Breast epithelium (tissue), 3 donors: ENCODE measurements at regions not wholly inside any gene's neighbourhood (a gene's known extent, or its start where the extent isn't known, plus 50 kb on each side); places are given as distances from the start of the nearest gene placed in this dataset.

Source experiments
- CTCF ChIP-seq, 3 donors: fragments of 450-650 bp; IDR thresholded peaks; one replicate each; pipeline ENCODE4 v1.5.1; 2016 to 2017; ENCODE audit warnings: antibody characterized with exemption in 3 of 3, mild to moderate bottlenecking in 3 of 3, moderate library complexity in 3 of 3
- POLR2A ChIP-seq: fragments of 450-650 bp; IDR thresholded peaks from one replicate; pipeline ENCODE4 v1.6.1; 2016; ENCODE audit warnings: antibody characterized with exemption, mild to moderate bottlenecking, moderate library complexity

- TF ChIP-seq CTCF (IDR thresholded peaks at IDR 0.05) (no peak), POLR2A (no peak)
Measured at GRCh38 chr7:12025246-12025645, 185.8 kb upstream of the TMEM106B start.
